ENCODE measurements at regions not wholly inside any gene's neighbourhood (a gene's known extent, or its start where the extent isn't known, plus 50 kb on each side); places are given as distances from the start of the nearest gene placed in this dataset.
"Not testable (repeated sequence)": the region's sequence is repeated elsewhere in the genome, so short reads cannot be mapped to it uniquely, and the experiment has no call there.

GRCh38 chr4:12651876-12652275 is 832.3 kb downstream of the RAB28 start:
- no peak for DNase-seq

GRCh38 chr4:12645732-12646131 is 838.4 kb downstream of the RAB28 start:
- no peak for DNase-seq

GRCh38 chr4:12644261-12644660 is 839.9 kb downstream of the RAB28 start:
- DNase-seq = no peak

- no peak for DNase-seq
Observed at GRCh38 chr4:12636191-12636590, 847.9 kb downstream of the RAB28 start.

- DNase-seq = no peak
Observed at GRCh38 chr4:12635629-12636028, 848.5 kb downstream of the RAB28 start.

GRCh38 chr4:12633053-12633651 is 851.0 kb downstream of the RAB28 start:
- DNase-seq = peak; percentile 79 to 84

GRCh38 chr4:12615822-12616221 is 868.3 kb downstream of the RAB28 start:
- no peak for DNase-seq

- no peak for DNase-seq
Observed at GRCh38 chr4:12612876-12613275, 871.3 kb downstream of the RAB28 start.

- DNase-seq = not testable (repeated sequence)
Observed at GRCh38 chr4:12609212-12609875, 874.8 kb downstream of the RAB28 start.

GRCh38 chr4:12595986-12596385 is 888.2 kb downstream of the RAB28 start:
- DNase-seq = no peak

GRCh38 chr4:12595489-12595888 is 888.7 kb downstream of the RAB28 start:
- no peak for DNase-seq

- no peak for DNase-seq
Observed at GRCh38 chr4:12588582-12588981, 895.6 kb downstream of the RAB28 start.

GRCh38 chr4:12586242-12587006 is 897.7 kb downstream of the RAB28 start:
- no peak for DNase-seq

- no peak for DNase-seq
Observed at GRCh38 chr4:12584116-12584875, 899.8 kb downstream of the RAB28 start.

GRCh38 chr4:12583275-12583674 is 900.9 kb downstream of the RAB28 start:
- no peak for DNase-seq

GRCh38 chr4:12580787-12581186 is 903.4 kb downstream of the RAB28 start:
- no peak for DNase-seq

- DNase-seq = no peak
Observed at GRCh38 chr4:12579172-12579571, 905.0 kb downstream of the RAB28 start.

GRCh38 chr4:12576409-12576808 is 907.7 kb downstream of the RAB28 start:
- no peak for DNase-seq

GRCh38 chr4:12573716-12574115 is 910.4 kb downstream of the RAB28 start:
- no peak for DNase-seq

- DNase-seq = no peak
Observed at GRCh38 chr4:12562476-12563140, 921.5 kb downstream of the RAB28 start.

- DNase-seq = no peak
Observed at GRCh38 chr4:12562021-12562420, 922.1 kb downstream of the RAB28 start.

GRCh38 chr4:12555011-12555410 is 929.1 kb downstream of the RAB28 start:
- no peak for DNase-seq

GRCh38 chr4:12548678-12549077 is 935.5 kb downstream of the RAB28 start:
- DNase-seq = no peak

Measured in activated CD4-positive, alpha-beta T cell treated with anti-CD3 and anti-CD28 coated beads, Interleukin-2, amount 50 U/mL, for 48 hours (primary cell).